ENCODE measurements at regions not wholly inside any gene's neighbourhood (a gene's known extent, or its start where the extent isn't known, plus 50 kb on each side); places are given as distances from the start of the nearest gene placed in this dataset.

GRCh38 chr13:89490661-89491060 lies 1819.5 kb downstream of the SLITRK5 start:
- no peaks in the 10 kb centered on the region for H3K27me3 ChIP-seq (replicated peaks; ENCODE audit: insufficient read depth)
- H3K4me1 ChIP-seq (replicated peaks): no peaks in the 10 kb centered on the region
- H3K4me3 ChIP-seq: no peak overlapping the region
- no peaks in the 10 kb centered on the region for H3K9me3 ChIP-seq
- no peak for DNase-seq (ENCODE audit: low spot score)
- 87% methylated on average over 1 of the region's 1 CpG for WGBS
- H3K27ac ChIP-seq: no peak overlapping the region
- intact Hi-C loops (cut with DNase I): no loop called here
- H3K36me3 ChIP-seq: no peaks in the 10 kb centered on the region
- no peak for TF ChIP-seq POLR2AphosphoS5 (IDR thresholded peaks at IDR 0.05)
- TF ChIP-seq POLR2A (IDR thresholded peaks at IDR 0.05): no peak
- no peak for TF ChIP-seq CTCF (IDR thresholded peaks at IDR 0.05)

DNA sequence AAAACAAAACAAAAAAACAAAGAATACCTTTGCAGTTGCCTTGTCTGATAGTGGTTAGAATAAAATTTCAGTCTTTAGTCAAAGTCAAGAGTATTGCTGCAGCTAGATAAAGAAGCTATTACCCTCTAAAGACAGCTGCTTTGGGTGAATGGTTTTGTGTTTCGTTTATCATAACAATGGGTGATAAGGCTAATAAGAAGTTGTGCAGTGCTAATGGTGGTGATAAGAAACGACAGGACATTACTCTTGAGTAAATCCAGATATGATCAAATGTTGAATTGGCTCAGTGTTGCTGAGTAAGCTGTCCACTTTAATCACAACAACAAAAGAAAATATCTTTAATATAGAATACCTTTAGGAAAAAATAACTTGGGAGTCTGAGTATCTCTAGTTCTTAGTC lies 1825.3 kb downstream of the SLITRK5 start:
- WGBS: 29% methylated on average over 2 of the region's 2 CpGs
- intact Hi-C loops (cut with DNase I): no loop called here

GRCh38 chr13:89497658-89498057 lies 1826.5 kb downstream of the SLITRK5 start:
- H3K4me1 ChIP-seq (replicated peaks): no peaks in the 10 kb centered on the region
- intact Hi-C loops (cut with DNase I): no loop called here
- no peaks in the 10 kb centered on the region for H3K9me3 ChIP-seq
- no peaks in the 10 kb centered on the region for H3K36me3 ChIP-seq
- no peak overlapping the region for H3K4me3 ChIP-seq
- H3K27ac ChIP-seq: no peak overlapping the region
- no peak for TF ChIP-seq CTCF (IDR thresholded peaks at IDR 0.05)
- TF ChIP-seq POLR2A (IDR thresholded peaks at IDR 0.05): no peak
- no peak for TF ChIP-seq POLR2AphosphoS5 (IDR thresholded peaks at IDR 0.05)
- no peaks in the 10 kb centered on the region for H3K27me3 ChIP-seq (replicated peaks; ENCODE audit: insufficient read depth)
- no peak for DNase-seq (ENCODE audit: low spot score)
- WGBS: 78% methylated on average over 4 of the region's 4 CpGs

More for the DNA sequence above, 1825.3 kb downstream of the SLITRK5 start:
- no peak for TF ChIP-seq POLR2A (IDR thresholded peaks at IDR 0.05)
- TF ChIP-seq POLR2AphosphoS5 (IDR thresholded peaks at IDR 0.05): no peak
- no peak for TF ChIP-seq CTCF (IDR thresholded peaks at IDR 0.05)
- Histone ChIP-seq H3K27me3 (replicated peaks; ENCODE audit: insufficient read depth) (no peaks in the 10 kb centered on the region), H3K4me3 (no peak overlapping the region), H3K27ac (no peak overlapping the region), H3K9me3 (no peaks in the 10 kb centered on the region), H3K4me1 (replicated peaks) (no peaks in the 10 kb centered on the region), H3K36me3 (no peaks in the 10 kb centered on the region)
- DNase-seq (ENCODE audit: low spot score): no peak

GRCh38 chr13:89502286-89502685 lies 1831.1 kb downstream of the SLITRK5 start:
- intact Hi-C loops (cut with DNase I): no loop called here
- H3K9me3 ChIP-seq: no peaks in the 10 kb centered on the region
- no peaks in the 10 kb centered on the region for H3K27me3 ChIP-seq (replicated peaks; ENCODE audit: insufficient read depth)
- H3K36me3 ChIP-seq: no peaks in the 10 kb centered on the region
- TF ChIP-seq CTCF (IDR thresholded peaks at IDR 0.05): no peak
- TF ChIP-seq POLR2A (IDR thresholded peaks at IDR 0.05): no peak
- TF ChIP-seq POLR2AphosphoS5 (IDR thresholded peaks at IDR 0.05): no peak
- H3K27ac ChIP-seq: no peak overlapping the region
- H3K4me3 ChIP-seq: no peak overlapping the region
- H3K4me1 ChIP-seq (replicated peaks): no peaks in the 10 kb centered on the region
- 12% methylated on average over 2 of the region's 2 CpGs for WGBS
- no peak for DNase-seq (ENCODE audit: low spot score)

- Histone ChIP-seq H3K4me3 (no peak overlapping the region), H3K4me1 (replicated peaks) (no peaks in the 10 kb centered on the region), H3K9me3 (no peaks in the 10 kb centered on the region), H3K27ac (no peak overlapping the region), H3K36me3 (no peaks in the 10 kb centered on the region), H3K27me3 (replicated peaks; ENCODE audit: insufficient read depth) (no peaks in the 10 kb centered on the region)
- intact Hi-C loops (cut with DNase I): no loop called here
- 35% methylated on average over 4 of the region's 4 CpGs for WGBS
- DNase-seq (ENCODE audit: low spot score): no peak
- no peak for TF ChIP-seq POLR2AphosphoS5 (IDR thresholded peaks at IDR 0.05)
- TF ChIP-seq CTCF (IDR thresholded peaks at IDR 0.05): no peak
- no peak for TF ChIP-seq POLR2A (IDR thresholded peaks at IDR 0.05)
Observed at GRCh38 chr13:89514534-89515312, 1832.8 kb upstream of the MIR17HG start.

All from prostate gland (tissue), 2 donors.